Spleen (tissue), 7 donors: ENCODE measurements at regions not wholly inside any gene's neighbourhood (a gene's known extent, or its start where the extent isn't known, plus 50 kb on each side); places are given as distances from the start of the nearest gene placed in this dataset.

Experiments used
- POLR2A ChIP-seq, 3 donors: fragments of 450-650 bp; IDR thresholded peaks; one replicate each; pipeline ENCODE4 v1.5.1; 2017; ENCODE audit warnings: antibody characterized with exemption in 3 of 3, mild to moderate bottlenecking in 1 of 3
- POLR2AphosphoS5 ChIP-seq, 3 donors: sonication (generic); formaldehyde crosslinking; IDR thresholded peaks; one replicate each; pipeline ENCODE4 v1.5.1; 2017; ENCODE audit warnings: antibody characterized with exemption in 3 of 3
- TF ChIP-seq, protein P1 (sequence below), 11 experiments: fragments of 200-600 bp in 7 of 11; fragments of 450-650 bp in 4 of 11; sonication (generic) in 4 of 11; IDR thresholded peaks in 8 of 11; conservative IDR thresholded peaks in 3 of 11; 1 replicate in 7 of 11; 2 replicates in 4 of 11; pipeline versions ENCODE4 v1.4.0 to v1.8.0; 2016 to 2021; ENCODE audit warnings: antibody characterized with exemption in 11 of 11, inconsistent platforms in 4 of 11, mild to moderate bottlenecking in 1 of 11
- donor health status: DM: no; HTN: no; CAD: no; lungs with moderate emphysema.
- donor health status: DM: no; HTN: no; CAD: no.
- donor health status: DM: no; HTN: no; CAD: no.

- TF ChIP-seq, protein P1, sequence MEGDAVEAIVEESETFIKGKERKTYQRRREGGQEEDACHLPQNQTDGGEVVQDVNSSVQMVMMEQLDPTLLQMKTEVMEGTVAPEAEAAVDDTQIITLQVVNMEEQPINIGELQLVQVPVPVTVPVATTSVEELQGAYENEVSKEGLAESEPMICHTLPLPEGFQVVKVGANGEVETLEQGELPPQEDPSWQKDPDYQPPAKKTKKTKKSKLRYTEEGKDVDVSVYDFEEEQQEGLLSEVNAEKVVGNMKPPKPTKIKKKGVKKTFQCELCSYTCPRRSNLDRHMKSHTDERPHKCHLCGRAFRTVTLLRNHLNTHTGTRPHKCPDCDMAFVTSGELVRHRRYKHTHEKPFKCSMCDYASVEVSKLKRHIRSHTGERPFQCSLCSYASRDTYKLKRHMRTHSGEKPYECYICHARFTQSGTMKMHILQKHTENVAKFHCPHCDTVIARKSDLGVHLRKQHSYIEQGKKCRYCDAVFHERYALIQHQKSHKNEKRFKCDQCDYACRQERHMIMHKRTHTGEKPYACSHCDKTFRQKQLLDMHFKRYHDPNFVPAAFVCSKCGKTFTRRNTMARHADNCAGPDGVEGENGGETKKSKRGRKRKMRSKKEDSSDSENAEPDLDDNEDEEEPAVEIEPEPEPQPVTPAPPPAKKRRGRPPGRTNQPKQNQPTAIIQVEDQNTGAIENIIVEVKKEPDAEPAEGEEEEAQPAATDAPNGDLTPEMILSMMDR (IDR thresholded peaks at IDR 0.05 in 8 of 11, conservative IDR thresholded peaks at IDR 0.05 in 3 of 11) = no peak
- no peak for TF ChIP-seq POLR2AphosphoS5 (IDR thresholded peaks at IDR 0.05)
- no peak for TF ChIP-seq POLR2A (IDR thresholded peaks at IDR 0.05)
Observed at GRCh38 chr2:22882643-22883042, 502.3 kb upstream of the KLHL29 start.
